ENCODE measurements at regions not wholly inside any gene's neighbourhood (a gene's known extent, or its start where the extent isn't known, plus 50 kb on each side); places are given as distances from the start of the nearest gene placed in this dataset.

DNA sequence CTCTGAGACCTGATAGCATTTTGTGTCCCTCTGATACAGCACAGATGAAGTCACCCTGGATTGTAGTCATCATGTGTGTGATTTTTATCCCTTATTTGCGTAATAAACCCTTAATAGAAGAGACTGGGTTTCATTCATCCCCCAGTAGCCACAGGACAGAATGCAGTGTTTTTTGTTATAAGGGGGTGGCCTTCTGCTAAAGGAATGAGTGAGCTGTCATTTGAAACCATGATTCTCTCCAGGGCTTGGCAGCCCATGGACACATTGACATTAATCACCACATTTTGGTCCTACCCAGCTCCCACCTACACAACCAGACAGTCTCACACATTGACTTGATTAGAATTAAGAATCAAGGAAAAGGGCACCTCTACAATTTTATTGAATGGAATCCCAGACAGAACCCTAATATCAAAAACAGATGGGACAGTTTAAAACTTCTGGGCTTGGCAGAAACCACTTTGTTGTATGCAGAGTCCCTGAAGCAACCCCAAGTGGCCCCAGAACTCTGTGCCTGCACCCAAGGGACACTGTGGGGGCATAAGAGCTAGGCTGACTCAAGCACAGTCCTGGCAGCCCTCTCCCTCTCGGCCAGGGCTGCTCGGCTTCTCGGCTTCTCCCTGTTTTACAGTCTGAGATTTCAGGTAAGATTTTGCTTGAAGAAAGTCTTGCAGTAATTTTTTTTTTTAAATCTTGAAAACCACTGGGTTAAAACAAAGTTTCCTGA, 254.0 kb upstream of the SLC14A2 start:
- ChIA-PET CTCF (interaction anchor here (0.5 to 1.2 kb wide), 4 partner anchors 18 to 1262 kb away, joined by 3 to 4 read pairs (median 4); no protein-coding TSS in a partner anchor), POLR2A (no interaction called here)

DNA sequence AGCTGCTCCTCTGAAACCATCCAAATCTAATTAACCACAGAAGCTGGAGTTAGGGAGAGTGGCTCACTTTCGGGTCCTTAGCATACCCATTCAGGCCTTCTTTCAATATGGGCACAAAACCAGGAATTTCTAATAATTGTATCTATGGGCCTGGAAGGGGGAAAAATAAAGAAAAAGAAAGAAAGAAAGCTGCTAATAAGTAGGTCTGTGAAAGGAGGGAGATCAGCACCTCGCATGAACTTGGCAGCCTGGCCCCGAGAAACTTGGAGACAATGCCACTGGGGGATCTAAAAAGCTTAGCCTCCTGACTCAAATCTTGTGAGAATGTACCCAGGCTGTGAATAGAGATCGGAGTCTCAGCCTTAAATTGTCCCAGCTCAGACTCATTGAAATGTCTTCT, 252.1 kb upstream of the SLC14A2 start:
- Histone ChIP-seq H3K27ac (ENCODE audit: extremely low read depth, low read depth, low read length) (no peak overlapping the region), H3K36me3 (ENCODE audit: control insufficient read depth in 2 of 2, insufficient read depth in 1 of 2, low read length in 2 of 2) (no peaks in the 10 kb centered on the region), H3K9me3 (ENCODE audit: control insufficient read depth, insufficient read depth, low read depth, low read length) (no peaks in the 10 kb centered on the region), H3K4me3 (ENCODE audit: low read depth, low read length) (no peak overlapping the region), H3K4me1 (ENCODE audit: control insufficient read depth, insufficient read depth, low read length) (peaks cover 5% of the 10 kb centered on the region; the same call in 1 of the 2 replicates)
- ChIA-PET CTCF (interaction anchor here (0.7 kb wide), 1 partner anchor 995 kb away, joined by 4 read pairs; no protein-coding TSS in a partner anchor), POLR2A (no interaction called here)
- TF ChIP-seq ZNF664 (tag by site-specific recombination; IDR thresholded peaks at IDR 0.05) = no peak
- TF ChIP-seq OVOL3 (tag by site-specific recombination; IDR thresholded peaks at IDR 0.05) = no peak
- TF ChIP-seq ZFP41 (tag by site-specific recombination; IDR thresholded peaks at IDR 0.05; ENCODE audit: borderline replicate concordance) = no peak
- TF ChIP-seq ZNF155 (tag by site-specific recombination; IDR thresholded peaks at IDR 0.05) = no peak
- no peak for TF ChIP-seq ZSCAN23 (tag by site-specific recombination; IDR thresholded peaks at IDR 0.05)
- TF ChIP-seq ZFP69B (tag by site-specific recombination; IDR thresholded peaks at IDR 0.05) = no peak
- TF ChIP-seq, protein P1, sequence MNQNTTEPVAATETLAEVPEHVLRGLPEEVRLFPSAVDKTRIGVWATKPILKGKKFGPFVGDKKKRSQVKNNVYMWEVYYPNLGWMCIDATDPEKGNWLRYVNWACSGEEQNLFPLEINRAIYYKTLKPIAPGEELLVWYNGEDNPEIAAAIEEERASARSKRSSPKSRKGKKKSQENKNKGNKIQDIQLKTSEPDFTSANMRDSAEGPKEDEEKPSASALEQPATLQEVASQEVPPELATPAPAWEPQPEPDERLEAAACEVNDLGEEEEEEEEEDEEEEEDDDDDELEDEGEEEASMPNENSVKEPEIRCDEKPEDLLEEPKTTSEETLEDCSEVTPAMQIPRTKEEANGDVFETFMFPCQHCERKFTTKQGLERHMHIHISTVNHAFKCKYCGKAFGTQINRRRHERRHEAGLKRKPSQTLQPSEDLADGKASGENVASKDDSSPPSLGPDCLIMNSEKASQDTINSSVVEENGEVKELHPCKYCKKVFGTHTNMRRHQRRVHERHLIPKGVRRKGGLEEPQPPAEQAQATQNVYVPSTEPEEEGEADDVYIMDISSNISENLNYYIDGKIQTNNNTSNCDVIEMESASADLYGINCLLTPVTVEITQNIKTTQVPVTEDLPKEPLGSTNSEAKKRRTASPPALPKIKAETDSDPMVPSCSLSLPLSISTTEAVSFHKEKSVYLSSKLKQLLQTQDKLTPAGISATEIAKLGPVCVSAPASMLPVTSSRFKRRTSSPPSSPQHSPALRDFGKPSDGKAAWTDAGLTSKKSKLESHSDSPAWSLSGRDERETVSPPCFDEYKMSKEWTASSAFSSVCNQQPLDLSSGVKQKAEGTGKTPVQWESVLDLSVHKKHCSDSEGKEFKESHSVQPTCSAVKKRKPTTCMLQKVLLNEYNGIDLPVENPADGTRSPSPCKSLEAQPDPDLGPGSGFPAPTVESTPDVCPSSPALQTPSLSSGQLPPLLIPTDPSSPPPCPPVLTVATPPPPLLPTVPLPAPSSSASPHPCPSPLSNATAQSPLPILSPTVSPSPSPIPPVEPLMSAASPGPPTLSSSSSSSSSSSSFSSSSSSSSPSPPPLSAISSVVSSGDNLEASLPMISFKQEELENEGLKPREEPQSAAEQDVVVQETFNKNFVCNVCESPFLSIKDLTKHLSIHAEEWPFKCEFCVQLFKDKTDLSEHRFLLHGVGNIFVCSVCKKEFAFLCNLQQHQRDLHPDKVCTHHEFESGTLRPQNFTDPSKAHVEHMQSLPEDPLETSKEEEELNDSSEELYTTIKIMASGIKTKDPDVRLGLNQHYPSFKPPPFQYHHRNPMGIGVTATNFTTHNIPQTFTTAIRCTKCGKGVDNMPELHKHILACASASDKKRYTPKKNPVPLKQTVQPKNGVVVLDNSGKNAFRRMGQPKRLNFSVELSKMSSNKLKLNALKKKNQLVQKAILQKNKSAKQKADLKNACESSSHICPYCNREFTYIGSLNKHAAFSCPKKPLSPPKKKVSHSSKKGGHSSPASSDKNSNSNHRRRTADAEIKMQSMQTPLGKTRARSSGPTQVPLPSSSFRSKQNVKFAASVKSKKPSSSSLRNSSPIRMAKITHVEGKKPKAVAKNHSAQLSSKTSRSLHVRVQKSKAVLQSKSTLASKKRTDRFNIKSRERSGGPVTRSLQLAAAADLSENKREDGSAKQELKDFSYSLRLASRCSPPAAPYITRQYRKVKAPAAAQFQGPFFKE (tag by site-specific recombination; IDR thresholded peaks at IDR 0.05; ENCODE audit: borderline replicate concordance) = no peak
- no peak for TF ChIP-seq ZNF837 (tag by site-specific recombination; IDR thresholded peaks at IDR 0.05)

More for the DNA sequence above, 254.0 kb upstream of the SLC14A2 start:
- H3K36me3 ChIP-seq (ENCODE audit: control insufficient read depth in 2 of 2, insufficient read depth in 1 of 2, low read length in 2 of 2) = no peaks in the 10 kb centered on the region
- H3K4me1 ChIP-seq (ENCODE audit: control insufficient read depth, insufficient read depth, low read length) = peaks cover 5% of the 10 kb centered on the region; the same call in 1 of the 2 replicates
- TF ChIP-seq ZNF621 (tag by site-specific recombination; IDR thresholded peaks at IDR 0.05) = no peak
- TF ChIP-seq ZNF501 (tag by site-specific recombination; IDR thresholded peaks at IDR 0.05) = no peak
- H3K9me3 ChIP-seq (ENCODE audit: control insufficient read depth, insufficient read depth, low read depth, low read length) = no peaks in the 10 kb centered on the region
- no peak overlapping the region for H3K4me3 ChIP-seq (ENCODE audit: low read depth, low read length)
- no peak overlapping the region for H3K27ac ChIP-seq (ENCODE audit: extremely low read depth, low read depth, low read length)

DNA sequence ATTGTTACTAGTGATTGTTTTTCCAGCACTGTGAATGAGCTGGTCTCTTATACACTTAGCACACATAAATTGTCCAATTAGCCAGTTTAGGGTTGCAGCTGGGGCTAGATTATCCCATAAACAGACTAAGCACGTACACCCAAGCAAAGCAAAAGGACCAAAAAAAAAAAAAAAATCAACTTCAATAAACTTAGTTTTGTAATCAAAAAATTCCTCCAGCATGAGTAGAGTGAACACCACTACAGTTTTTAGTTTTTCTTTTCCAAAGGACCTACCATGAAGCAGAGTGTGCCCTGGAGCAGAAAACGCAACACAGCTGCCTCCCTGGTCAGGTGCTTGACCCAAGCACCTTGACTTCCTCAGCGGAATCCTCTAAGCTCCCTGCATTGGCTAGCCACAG, 249.4 kb upstream of the SLC14A2 start:
- CTCF ChIA-PET = interaction anchor here (0.5 to 1.0 kb wide), 3 partner anchors 19 to 1500 kb away, joined by 3 to 8 read pairs (median 3); no protein-coding TSS in a partner anchor
- H3K4me3 ChIP-seq (ENCODE audit: low read depth, low read length) = no peak overlapping the region
- H3K36me3 ChIP-seq (ENCODE audit: control insufficient read depth in 2 of 2, insufficient read depth in 1 of 2, low read length in 2 of 2) = no peaks in the 10 kb centered on the region
- no peaks in the 10 kb centered on the region for H3K9me3 ChIP-seq (ENCODE audit: control insufficient read depth, insufficient read depth, low read depth, low read length)
- TF ChIP-seq, protein P2, sequence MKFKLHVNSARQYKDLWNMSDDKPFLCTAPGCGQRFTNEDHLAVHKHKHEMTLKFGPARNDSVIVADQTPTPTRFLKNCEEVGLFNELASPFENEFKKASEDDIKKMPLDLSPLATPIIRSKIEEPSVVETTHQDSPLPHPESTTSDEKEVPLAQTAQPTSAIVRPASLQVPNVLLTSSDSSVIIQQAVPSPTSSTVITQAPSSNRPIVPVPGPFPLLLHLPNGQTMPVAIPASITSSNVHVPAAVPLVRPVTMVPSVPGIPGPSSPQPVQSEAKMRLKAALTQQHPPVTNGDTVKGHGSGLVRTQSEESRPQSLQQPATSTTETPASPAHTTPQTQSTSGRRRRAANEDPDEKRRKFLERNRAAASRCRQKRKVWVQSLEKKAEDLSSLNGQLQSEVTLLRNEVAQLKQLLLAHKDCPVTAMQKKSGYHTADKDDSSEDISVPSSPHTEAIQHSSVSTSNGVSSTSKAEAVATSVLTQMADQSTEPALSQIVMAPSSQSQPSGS (tag by site-specific recombination; IDR thresholded peaks at IDR 0.05; ENCODE audit: low read depth) = no peak
- TF ChIP-seq PRDM1 (tag by site-specific recombination; IDR thresholded peaks at IDR 0.05) = no peak
- no peak for TF ChIP-seq ZNF658 (tag by site-specific recombination; IDR thresholded peaks at IDR 0.05)
- TF ChIP-seq MZF1 (tag by site-specific recombination; IDR thresholded peaks at IDR 0.05; ENCODE audit: borderline replicate concordance) = no peak
- TF ChIP-seq ZFP41 (tag by site-specific recombination; IDR thresholded peaks at IDR 0.05; ENCODE audit: borderline replicate concordance) = no peak
- no peak overlapping the region for H3K27ac ChIP-seq (ENCODE audit: extremely low read depth, low read depth, low read length)
- H3K4me1 ChIP-seq (ENCODE audit: control insufficient read depth, insufficient read depth, low read length) = no peaks in the 10 kb centered on the region
- POLR2A ChIA-PET = no interaction called here

Measured in HEK293 (cell line).